HG03108 (cell line): ENCODE measurements at regions not wholly inside any gene's neighbourhood (a gene's known extent, or its start where the extent isn't known, plus 50 kb on each side); places are given as distances from the start of the nearest gene placed in this dataset.
"Not testable (repeated sequence)": the region's sequence is repeated elsewhere in the genome, so short reads cannot be mapped to it uniquely, and the experiment has no call there.

Experiments
- ATAC-seq: cut with Tn5 transposase; IDR thresholded peaks from one replicate; pipeline ENCODE4 v1.9.1; 2021; ENCODE audit warnings: moderate library complexity; ENCODE audit not compliant: unreplicated experiment

DNA sequence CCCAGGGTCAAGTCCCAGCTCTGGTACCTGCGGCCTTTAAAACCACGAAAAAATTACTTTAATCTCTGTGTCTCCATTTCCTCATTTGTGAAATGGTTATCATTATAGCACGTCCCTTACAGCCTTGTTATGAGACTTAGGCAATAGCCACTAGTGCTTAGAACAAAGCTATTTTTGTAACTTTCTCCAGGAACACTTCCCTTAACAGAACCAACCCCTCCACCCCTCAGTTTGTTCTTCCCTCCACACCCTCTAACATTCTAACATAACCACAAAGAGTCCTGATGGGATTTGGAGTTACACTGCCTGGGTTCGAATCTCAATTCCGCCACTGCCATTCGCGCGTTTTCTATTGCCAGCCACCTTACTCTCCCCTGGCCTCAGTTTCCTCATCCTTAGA is 2777.4 kb upstream of the TPTE start:
- not testable (repeated sequence) for ATAC-seq

DNA sequence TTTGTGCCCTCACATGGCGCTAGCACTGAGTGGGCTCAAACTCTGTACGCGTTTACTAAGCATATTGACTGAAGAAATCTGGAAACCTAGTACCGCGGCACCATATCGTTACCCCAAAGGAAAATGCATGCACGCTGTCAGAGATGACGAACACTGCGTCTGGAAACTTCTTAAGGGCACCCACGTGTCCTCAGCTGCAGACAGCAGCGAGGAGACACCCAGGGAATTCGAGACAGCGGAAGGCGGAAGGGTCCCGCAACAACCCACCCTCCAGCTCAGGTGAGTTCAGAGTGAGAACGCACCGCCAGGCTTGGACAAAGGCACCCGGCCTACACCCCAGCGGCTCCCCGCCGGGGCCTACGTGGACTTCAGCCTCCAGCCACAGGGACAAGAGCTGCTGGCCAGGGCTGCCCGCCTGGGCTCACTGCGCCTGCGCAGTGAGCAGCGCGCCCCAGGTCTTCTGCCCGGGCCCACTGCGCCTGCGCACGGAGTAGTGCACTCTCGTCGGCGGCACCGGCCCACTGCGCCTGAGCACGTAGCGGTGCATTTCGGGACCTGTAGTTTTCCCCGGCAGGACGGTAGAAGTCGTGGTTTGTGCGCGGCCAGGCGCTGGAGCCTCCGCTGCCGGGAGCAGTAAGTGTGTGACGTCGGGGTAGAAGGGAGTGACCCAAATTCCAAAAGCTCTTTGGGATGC is 2776.8 kb upstream of the TPTE start:
- peak; percentile 97 for ATAC-seq

DNA sequence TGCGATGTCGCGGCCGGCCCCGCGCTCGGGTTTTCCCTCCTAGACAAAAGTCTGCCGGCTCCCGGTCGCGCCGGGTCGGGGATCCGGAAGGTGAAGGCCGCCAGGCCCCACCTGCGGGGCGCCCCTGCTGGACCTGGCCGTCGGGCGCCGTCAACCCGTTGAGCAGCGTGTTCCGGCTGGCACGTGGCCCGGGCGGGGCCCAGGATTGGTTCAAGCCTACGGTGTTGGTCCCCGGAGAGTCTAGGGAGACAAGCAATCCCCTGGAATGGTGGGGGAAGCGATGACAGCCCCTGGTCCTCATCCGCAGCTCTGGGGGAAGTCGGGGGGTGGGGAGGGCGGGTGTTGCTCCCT is 2776.3 kb upstream of the TPTE start:
- peak; percentile 47 for ATAC-seq

DNA sequence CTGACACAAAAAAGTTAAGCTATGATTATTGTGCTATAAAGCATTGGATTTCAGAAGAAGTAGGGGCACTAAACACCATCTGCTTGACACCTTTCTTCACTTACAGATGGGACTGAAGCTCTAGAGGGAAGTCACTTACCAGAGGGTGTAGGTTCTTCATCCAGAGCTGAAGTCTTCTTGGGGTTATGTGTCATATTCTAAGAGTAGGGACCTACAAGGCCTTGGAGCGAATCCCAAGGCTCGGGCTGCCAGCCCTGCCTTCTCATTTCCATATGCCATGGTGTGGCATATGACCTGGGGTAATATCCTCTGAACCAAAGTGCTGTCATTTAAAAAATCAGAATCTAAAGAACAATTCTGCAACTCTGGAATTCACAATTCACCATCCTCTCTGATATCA is 2773.4 kb upstream of the TPTE start:
- not testable (repeated sequence) for ATAC-seq

DNA sequence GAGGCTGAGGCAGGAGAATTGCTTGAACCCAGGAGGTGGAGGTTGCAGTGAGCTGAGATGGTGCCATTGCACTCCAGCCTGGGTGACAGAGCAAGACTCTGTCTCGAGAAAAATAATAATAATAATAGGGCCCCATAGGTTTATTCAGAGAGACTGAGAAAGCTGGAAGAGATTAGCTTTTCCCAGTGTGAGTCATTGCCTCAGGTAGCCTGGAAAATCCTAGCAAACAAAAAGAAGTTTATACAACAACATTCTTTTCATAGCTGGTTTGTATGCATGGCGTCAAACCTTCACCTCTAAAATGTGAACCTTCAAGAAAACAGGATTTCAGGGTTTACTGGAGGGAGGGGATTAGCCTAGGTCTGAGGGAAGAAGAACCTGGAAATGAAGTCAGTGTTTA is 2768.8 kb upstream of the TPTE start:
- not testable (repeated sequence) for ATAC-seq

DNA sequence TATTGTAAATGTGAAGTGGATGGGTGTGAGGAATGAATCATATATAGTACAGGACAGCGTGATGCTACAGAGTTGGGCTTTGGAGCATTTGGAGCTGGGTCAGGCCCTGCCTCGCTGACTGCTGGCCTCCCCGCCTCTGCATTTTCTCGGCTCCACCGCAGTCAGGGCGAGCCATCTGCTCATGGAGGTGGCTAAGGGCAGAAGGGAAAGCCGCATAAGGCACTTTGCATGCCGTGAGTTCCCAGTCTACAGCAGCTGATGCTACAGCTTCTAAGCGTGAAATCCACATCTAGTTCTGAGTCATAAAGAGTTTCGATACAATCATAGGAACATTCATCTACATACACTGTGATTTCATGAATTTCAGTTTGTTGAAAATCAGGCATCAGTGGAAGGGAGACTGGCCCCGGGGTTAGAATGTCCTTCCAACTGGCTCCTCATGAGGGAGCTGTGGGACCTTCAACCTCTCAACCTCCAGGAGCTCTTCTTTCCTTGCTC is 2768.0 kb upstream of the TPTE start:
- peak; percentile 77 for ATAC-seq

DNA sequence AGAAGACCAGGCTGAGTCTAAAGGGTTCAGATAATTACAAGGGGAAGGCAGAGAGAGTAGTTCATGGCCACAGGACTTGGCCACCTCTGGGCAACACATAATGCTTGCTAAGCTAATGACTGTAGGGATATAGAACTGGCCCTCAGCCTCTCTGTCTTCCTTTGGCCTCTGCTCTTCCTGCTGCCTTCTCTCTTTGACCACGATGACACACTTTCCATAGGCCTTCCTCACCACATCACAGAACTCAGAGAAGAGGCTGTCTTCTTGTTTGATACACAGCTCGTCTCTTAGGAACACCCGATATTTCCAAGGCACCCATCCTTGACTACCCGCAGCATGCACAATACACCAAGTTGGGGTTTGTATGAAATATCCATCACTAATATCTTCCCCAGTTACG is 2751.4 kb upstream of the TPTE start:
- ATAC-seq, result not testable (repeated sequence)

DNA sequence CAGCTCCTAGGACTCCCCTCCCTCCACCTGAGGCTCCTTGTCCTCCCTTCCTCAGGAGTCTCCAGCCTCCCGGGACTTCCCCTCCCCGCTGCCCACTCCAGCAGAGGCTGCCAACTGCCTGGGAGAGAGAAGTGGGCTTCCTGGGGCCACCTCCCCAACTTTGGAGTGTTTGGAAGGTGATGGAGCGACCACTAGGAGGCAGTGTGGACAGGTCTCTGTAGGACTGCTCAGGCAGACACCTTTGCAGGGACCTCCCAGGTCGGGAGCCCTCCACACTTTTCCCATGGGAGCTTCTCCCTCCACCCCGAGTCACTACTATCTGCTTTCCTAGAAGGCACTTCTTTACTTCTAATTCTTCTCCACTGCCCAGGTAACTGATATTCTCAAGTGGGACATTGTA is 2747.2 kb upstream of the TPTE start:
- ATAC-seq, result not testable (repeated sequence)

DNA sequence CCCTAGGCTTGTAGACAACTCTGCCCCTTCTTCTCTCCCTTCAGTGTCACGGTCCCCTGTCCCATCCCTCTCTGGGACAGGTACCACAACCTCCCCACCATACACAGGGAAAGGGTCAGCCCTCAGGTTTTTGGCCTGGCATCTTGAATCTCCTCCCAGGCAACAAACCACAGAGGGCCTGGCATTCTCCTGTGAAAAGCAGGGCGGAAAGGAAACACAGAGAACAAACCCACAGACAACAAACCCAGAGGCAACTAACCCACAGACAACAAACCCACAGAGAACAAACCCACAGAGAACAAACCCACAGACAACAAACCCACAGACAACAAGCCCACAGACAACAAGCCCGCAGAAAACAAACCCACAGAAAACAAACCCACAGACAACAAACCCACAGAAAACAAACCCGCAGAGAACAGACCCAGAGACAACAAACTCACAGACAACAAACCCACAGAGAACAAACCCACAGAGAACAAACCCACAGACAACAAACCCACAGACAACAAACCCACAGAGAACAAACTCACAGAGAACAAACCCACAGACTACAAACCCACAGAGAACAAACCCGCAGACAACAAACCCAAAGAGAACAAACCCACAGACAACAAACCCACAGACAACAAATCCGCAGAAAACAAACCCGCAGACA is 2745.9 kb upstream of the TPTE start:
- ATAC-seq, result not testable (repeated sequence)

DNA sequence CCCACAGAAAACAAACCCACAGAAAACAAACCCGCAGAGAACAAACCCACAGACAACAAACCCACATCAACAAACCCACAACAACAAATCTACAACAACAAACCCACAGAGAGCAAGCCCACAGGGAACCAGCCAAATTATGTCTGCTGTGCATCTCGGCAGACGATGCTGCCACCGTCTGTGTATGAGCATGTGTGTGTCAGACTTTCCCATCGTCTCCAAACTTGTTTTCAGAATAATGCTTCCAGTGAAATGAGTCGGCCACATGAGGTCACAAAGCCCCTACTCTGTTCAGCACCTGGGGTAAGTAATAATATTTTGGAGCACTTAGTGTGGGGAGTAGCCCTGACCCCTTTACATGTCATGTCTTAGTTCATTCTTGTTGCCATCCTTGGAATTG is 2745.3 kb upstream of the TPTE start:
- not testable (repeated sequence) for ATAC-seq

DNA sequence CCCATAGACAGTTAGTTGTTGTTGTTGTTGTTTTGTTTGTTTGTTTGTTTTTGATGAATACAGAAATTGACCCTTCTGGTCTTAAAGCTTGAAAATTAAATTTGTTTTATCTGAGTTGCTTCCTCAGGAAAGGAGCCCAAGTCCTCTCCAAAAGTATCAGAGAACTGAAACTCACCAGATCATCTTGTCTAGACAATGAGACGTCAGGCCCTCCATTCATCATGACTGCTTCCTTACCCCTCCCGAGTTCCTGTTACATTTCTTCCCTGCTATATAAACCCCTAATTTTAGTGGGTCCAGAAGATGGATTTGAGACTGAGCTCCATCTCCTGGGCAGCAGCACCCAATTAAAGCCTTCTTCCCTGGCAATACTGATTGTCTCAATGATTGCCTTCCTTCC is 2744.8 kb upstream of the TPTE start:
- not testable (repeated sequence) for ATAC-seq

DNA sequence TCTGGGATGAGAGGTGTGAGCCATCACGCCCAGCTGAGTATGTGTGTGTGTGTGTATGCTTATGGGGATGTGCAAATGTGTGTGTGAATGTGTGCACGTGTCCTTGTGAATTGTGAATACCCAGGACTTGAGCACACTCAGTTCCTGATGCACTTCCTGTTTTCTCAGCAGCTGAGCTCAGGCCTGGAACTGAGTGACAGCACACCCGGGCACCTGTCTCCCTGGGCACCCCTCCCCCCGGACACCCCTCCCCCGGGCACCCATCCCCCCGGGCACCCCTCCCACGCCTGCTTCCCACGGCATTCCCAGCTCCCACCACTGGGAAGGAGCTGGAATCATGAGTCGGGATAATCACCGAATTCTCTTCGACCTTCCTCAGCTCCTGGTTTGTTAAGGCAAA is 2744.1 kb upstream of the TPTE start:
- not testable (repeated sequence) for ATAC-seq

DNA sequence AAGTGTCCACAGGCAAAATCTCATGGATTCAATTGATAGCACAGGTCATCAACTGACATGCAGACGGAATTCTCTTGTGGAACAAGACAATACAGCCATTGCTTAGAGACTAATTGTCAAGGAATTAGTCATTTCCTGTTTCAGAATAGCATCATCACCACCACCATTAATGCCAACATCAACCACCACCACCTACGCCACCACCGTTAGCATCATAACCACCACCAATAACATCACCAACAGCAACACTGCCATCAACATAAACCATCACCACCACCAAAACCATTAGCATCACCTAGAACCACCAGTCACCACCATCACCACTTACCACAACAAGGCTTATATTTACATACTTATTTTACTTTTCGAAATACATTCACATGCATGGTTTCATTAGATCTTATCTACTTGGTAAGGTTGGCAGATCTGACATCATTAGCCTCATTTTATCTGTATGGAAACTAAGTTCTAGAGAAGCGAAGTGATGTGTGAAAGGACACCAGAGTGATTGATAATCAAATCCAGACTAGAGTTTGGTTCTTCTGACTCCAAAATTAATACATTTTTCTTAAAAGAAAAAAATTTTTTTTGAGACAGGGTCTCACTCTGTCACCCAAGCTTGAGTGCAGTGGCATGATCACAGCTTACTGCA is 2733.8 kb upstream of the TPTE start:
- ATAC-seq, result not testable (repeated sequence)

DNA sequence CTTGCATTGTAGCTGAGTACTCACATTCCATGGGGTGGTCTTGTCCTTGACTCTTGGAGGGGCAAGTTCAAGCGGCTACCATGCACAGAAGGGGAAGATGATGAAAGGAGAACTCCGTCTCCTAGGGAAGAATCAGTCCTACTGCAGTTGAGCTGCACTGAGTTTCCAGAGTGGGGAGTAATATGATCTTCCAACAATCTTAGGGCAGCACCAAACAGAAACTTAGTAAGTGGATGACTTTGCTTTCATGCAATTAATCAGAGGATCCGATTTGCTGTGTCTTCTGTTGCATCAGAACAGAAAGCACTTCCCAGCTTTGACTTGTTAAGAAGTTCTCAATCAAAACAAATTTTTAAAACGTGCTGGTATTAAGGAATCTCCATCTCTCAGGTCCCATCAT is 2727.6 kb upstream of the TPTE start:
- ATAC-seq, result not testable (repeated sequence)

DNA sequence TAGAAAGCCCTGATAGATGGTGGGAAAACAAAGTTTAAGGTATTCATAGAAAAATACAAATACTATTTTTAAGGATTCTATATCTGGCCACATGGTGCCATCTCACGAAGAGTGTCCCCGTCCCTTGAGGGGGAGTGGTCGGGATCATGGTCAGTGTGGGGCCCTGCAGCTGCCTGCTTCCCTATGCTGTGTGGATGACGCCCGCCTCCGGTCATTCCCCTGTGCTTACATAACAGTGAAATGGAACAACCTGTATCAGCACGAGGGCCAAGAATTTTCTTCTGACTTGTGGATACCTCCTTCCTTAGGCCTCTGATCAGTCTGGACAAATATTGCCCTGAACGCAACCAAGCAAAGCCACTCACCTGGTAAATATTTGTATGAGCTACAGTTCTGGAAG is 2724.1 kb upstream of the TPTE start:
- ATAC-seq, result not testable (repeated sequence)

DNA sequence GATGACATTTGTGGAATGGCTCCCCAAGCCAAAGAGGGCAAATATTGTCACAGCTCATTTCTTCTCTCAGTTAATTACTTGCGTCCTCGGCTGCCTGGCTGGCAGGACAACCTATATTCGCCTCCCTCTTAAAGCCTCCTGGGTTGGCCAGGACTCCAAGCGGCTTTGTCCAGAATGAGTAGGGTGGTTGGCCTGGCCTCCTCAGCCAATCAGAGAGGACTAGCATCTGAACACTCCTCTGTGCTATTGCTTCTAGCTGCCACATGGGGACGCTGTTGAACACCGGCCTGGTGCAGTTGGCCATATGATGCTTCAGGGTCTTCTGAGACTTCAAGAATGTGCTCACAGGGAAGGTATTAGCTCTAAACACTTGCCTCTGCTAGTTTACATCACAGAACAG is 2722.9 kb upstream of the TPTE start:
- not testable (repeated sequence) for ATAC-seq

DNA sequence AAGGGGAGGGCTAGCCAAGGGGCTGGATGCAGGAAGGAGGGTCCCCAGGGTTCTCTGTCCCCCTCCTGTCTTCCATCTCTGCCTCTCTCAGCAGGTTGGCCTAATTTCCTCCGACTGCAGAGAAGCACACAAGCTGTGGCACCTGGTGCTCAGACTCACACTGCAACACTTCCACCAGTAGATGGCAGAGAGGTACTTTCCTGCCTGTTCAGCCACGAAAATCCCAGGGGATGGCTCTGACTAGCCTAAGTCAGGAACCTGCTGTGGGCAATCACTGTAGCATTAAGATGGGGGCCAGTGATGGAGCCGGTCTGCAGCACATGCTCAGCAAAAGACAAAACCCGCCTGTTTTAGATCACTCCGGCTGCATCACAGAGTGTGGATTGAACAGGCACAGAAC is 2721.7 kb upstream of the TPTE start:
- ATAC-seq, result not testable (repeated sequence)

DNA sequence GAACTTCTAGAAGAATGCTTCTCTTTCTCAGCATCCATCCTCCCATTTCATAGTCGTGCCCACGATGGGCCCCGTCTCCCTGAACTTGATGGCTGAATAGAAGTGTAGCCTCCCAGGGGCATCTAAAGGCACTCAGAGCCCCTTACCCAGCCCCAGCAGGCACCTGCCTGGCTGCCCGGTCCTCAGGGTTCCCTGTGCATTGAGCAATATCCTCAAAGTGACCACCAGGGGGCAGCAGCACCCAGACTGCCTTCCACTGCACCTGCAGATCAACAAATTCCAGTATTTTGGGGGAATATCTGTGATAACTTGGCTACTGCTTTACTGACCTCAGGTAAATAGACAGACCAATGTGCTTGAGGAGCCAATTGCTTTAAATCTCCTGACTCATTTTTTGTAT is 2707.9 kb upstream of the TPTE start:
- not testable (repeated sequence) for ATAC-seq

DNA sequence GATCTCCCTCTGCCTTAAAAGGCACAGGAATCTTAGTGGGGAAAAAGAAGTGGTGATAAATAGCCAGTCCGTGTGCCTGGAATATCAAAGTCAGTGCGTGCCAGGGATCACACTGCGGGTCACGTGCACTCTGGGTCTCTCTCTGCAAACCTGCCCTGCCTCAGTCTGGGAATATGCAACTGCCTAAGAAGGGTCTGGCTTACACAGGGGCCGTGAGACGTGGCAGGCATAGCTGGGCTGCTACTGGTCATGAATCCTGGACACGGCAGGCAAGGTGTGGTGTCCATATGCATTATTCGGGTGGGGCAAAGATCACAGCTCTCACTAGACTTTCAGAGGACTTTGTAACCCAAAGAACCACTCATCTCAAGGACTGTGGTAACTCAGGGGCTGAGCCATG is 2704.4 kb upstream of the TPTE start:
- ATAC-seq, result not testable (repeated sequence)

DNA sequence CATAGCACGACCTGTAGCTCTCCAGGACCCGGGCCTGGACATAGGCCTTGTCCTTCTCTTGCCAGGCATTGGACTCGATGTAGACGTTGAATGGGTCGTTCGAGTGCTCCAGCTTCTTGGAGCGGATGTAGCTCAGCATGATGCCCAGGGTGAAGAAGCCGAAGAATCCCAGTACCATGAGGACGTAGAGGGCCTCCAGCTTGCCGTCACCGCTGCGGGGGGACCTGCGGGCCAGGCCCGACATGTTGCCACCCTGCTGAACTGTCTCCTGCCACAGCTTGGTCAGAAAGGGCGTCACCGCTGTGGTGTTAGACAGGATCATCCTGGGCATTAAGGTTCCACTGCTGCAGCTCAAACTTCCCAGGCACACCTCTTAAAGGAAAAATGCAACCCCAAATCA is 2702.1 kb upstream of the TPTE start:
- ATAC-seq, result not testable (repeated sequence)

DNA sequence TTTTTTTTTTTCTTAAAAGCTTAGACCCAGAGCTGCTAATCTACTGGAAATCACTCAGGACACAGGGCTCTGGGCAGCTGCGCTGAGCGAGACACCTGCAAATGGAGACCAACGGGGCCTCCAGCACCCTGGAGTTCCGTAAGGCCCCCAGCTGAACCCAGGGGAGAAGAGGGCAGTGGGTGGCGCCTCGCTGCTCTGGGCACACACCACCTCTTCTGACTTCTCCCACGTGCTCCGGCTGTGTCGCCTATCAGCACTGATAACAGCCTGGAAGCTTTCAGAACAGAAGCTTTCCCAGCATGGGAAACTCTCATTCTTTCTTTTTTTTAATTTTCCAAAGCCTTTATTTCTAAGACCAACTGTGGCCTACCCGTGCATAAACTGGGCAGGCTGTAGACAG is 2695.8 kb upstream of the TPTE start:
- ATAC-seq, result not testable (repeated sequence)

DNA sequence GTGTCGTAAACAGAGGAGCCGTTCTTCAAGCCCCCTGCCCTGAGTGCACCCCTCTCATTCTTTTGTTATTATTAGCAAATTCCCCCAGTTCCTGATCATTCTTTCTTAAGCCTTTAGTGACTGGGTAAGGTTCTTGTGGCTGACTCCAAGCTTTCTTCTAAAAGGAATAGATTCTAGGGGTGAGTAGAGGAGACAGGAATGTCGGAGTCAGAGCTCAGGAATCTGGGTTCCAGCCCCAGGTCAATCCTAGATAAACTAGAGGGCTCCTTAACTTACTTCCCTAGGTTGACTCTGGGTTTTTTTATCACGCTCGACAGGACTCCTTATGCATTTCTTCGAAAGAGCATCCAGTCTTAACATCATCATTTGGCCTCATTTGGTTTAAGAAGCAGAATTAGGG is 2695.2 kb upstream of the TPTE start:
- not testable (repeated sequence) for ATAC-seq
